ENCODE measurements at regions not wholly inside any gene's neighbourhood (a gene's known extent, or its start where the extent isn't known, plus 50 kb on each side); places are given as distances from the start of the nearest gene placed in this dataset.

GRCh38 chr5:66511491-66511890 lies 84.7 kb upstream of the MAST4 start:
- TF ChIP-seq, protein P1, sequence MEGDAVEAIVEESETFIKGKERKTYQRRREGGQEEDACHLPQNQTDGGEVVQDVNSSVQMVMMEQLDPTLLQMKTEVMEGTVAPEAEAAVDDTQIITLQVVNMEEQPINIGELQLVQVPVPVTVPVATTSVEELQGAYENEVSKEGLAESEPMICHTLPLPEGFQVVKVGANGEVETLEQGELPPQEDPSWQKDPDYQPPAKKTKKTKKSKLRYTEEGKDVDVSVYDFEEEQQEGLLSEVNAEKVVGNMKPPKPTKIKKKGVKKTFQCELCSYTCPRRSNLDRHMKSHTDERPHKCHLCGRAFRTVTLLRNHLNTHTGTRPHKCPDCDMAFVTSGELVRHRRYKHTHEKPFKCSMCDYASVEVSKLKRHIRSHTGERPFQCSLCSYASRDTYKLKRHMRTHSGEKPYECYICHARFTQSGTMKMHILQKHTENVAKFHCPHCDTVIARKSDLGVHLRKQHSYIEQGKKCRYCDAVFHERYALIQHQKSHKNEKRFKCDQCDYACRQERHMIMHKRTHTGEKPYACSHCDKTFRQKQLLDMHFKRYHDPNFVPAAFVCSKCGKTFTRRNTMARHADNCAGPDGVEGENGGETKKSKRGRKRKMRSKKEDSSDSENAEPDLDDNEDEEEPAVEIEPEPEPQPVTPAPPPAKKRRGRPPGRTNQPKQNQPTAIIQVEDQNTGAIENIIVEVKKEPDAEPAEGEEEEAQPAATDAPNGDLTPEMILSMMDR (conservative IDR thresholded peaks at IDR 0.05) = no peak
- no peak for TF ChIP-seq EZH2 (IDR thresholded peaks at IDR 0.05; ENCODE audit: low read depth)

Data from PC-9 (cell line).